ENCODE measurements at regions not wholly inside any gene's neighbourhood (a gene's known extent, or its start where the extent isn't known, plus 50 kb on each side); places are given as distances from the start of the nearest gene placed in this dataset.

GRCh38 chr2:111703759-111704158 lies 180.2 kb downstream of the ANAPC1 start:
- DNase-seq, result no peak
- WGBS, 2 donors, result 94 to 100% methylated on average over 4 to 5 of the region's 5 CpGs
- no peaks in the 10 kb centered on the region for H3K9me3 ChIP-seq
- H3K27ac ChIP-seq, result peak overlapping the region in 1 of 3 donors; percentile 4
- H3K27me3 ChIP-seq, result no peaks in the 10 kb centered on the region
- TF ChIP-seq POLR2A (IDR thresholded peaks at IDR 0.05) (no peak), CTCF (IDR thresholded peaks at IDR 0.05) (no peak)
- intact Hi-C loops (cut with DNase I), result no loop called here
- peaks cover 7 to 60% of the 10 kb centered on the region in 2 donors for H3K4me1 ChIP-seq
- H3K4me3 ChIP-seq (replicated peaks in 1 of 3), result no peak overlapping the region
- no peaks in the 10 kb centered on the region for H3K36me3 ChIP-seq

GRCh38 chr2:111704246-111704645 lies 179.7 kb downstream of the ANAPC1 start:
- WGBS, 2 donors, result 87 to 95% methylated on average over 6 of the region's 6 CpGs
- no peak for TF ChIP-seq CTCF (IDR thresholded peaks at IDR 0.05)
- no peak for TF ChIP-seq POLR2A (IDR thresholded peaks at IDR 0.05)
- no peak for DNase-seq

GRCh38 chr2:111705239-111705638 lies 178.8 kb downstream of the ANAPC1 start:
- Histone ChIP-seq H3K9me3 (no peaks in the 10 kb centered on the region), H3K36me3 (no peaks in the 10 kb centered on the region), H3K27me3 (no peaks in the 10 kb centered on the region), H3K4me3 (replicated peaks in 1 of 3) (no peak overlapping the region), H3K4me1 (peaks cover 4 to 57% of the 10 kb centered on the region in 2 donors), H3K27ac (peak overlapping the region in 1 of 3 donors; percentile 63)
- intact Hi-C loops (cut with DNase I), result no loop called here
- no peak for DNase-seq
- TF ChIP-seq CTCF (IDR thresholded peaks at IDR 0.05), result no peak
- no peak for TF ChIP-seq POLR2A (IDR thresholded peaks at IDR 0.05)
- 76 to 78% methylated on average over 7 of the region's 7 CpGs for WGBS, 2 donors

More at GRCh38 chr2:111704246-111704645, 179.7 kb downstream of the ANAPC1 start:
- H3K27ac ChIP-seq, result peak overlapping the region in 1 of 3 donors; percentile 63
- H3K36me3 ChIP-seq, result no peaks in the 10 kb centered on the region
- no peak overlapping the region for H3K4me3 ChIP-seq (replicated peaks in 1 of 3)
- peaks cover 4 to 55% of the 10 kb centered on the region in 2 donors for H3K4me1 ChIP-seq
- intact Hi-C loops (cut with DNase I), result no loop called here
- H3K9me3 ChIP-seq, result no peaks in the 10 kb centered on the region
- H3K27me3 ChIP-seq, result no peaks in the 10 kb centered on the region

- peak overlapping the region in 1 of 3 donors; percentile 63 for H3K27ac ChIP-seq
- H3K4me3 ChIP-seq (replicated peaks in 1 of 3), result no peak overlapping the region
- intact Hi-C loops (cut with DNase I), result no loop called here
- no peaks in the 10 kb centered on the region for H3K36me3 ChIP-seq
- no peaks in the 10 kb centered on the region for H3K9me3 ChIP-seq
- TF ChIP-seq POLR2A (IDR thresholded peaks at IDR 0.05), result no peak
- TF ChIP-seq CTCF (IDR thresholded peaks at IDR 0.05), result no peak
- no peaks in the 10 kb centered on the region for H3K27me3 ChIP-seq
- H3K4me1 ChIP-seq, result peaks cover 4 to 57% of the 10 kb centered on the region in 2 donors
- peak; percentile 30 to 42 for DNase-seq
- WGBS, 2 donors, result 62 to 68% methylated on average over 6 of the region's 6 CpGs
These were observed 178.2 kb downstream of the ANAPC1 start for GRCh38 chr2:111705711-111706336.

GRCh38 chr2:111706481-111707001 lies 177.5 kb downstream of the ANAPC1 start:
- TF ChIP-seq CTCF (IDR thresholded peaks at IDR 0.05), result no peak
- no peak for TF ChIP-seq POLR2A (IDR thresholded peaks at IDR 0.05)
- no peaks in the 10 kb centered on the region for H3K27me3 ChIP-seq
- no peak for DNase-seq
- H3K9me3 ChIP-seq, result no peaks in the 10 kb centered on the region
- H3K4me3 ChIP-seq (replicated peaks in 1 of 3), result no peak overlapping the region
- 88 to 89% methylated on average over 7 to 9 of the region's 9 CpGs for WGBS, 2 donors
- peaks cover 4 to 57% of the 10 kb centered on the region in 2 donors for H3K4me1 ChIP-seq
- peak overlapping the region in 1 of 3 donors; percentile 63 for H3K27ac ChIP-seq
- no peaks in the 10 kb centered on the region for H3K36me3 ChIP-seq
- intact Hi-C loops (cut with DNase I), result no loop called here

All from thyroid gland (tissue), 4 donors.